ENCODE measurements at regions not wholly inside any gene's neighbourhood (a gene's known extent, or its start where the extent isn't known, plus 50 kb on each side); places are given as distances from the start of the nearest gene placed in this dataset.

DNA sequence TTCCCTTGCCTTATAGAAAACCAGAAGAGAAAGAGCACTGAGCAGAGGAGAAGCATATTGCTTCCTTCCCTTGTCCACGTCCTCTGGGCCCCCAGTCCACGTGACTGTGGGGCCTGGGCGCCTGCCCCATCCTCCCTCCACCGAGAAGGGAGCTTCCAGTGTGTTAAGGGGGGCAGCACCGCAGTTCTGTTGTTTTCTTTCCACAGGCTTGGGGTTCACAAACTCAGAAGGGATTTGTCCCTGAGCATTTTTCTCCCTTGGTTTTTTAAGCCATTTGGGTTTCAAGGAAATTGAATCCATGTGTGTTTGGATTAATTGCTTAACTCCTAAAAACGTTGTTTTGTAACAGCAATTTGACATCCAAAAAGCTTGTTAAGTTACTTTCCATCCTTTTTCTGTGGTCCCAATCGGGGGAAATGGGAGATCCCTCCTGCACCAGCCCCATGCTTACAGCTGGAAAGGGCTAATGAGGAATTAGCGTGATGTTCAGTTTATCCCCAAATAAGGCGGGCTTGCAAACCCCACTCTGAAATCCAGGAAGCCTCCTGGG lies 347.5 kb upstream of the TNRC6C start:
- in situ Hi-C loops (cut with MboI): no loop called here
- CTCF ChIA-PET (ENCODE audit: low intra/inter-chr PET ratio): no interaction called here
- no peaks in the 10 kb centered on the region for H3K9me1 ChIP-seq (ENCODE audit: control insufficient read depth, insufficient read depth, low read length)
- H3K27me3 ChIP-seq (ENCODE audit: control insufficient read depth in 2 of 2, insufficient read depth in 2 of 2, low read length in 2 of 2): peaks cover 43 to 76% of the 10 kb centered on the region in 2 experiments
- no peak overlapping the region for H2AFZ ChIP-seq (ENCODE audit: low read depth, low read length)
- no peaks in the 10 kb centered on the region for H3K36me3 ChIP-seq (ENCODE audit: control insufficient read depth, insufficient read depth, low read length)
- H3K4me1 ChIP-seq (replicated peaks in 1 of 2; ENCODE audit: control insufficient read depth in 2 of 2, insufficient read depth in 2 of 2, low read length in 2 of 2): peaks cover 0 to 8% of the 10 kb centered on the region in 2 experiments; a peak in 3 of 5 replicates
- no peak overlapping the region for H3K9ac ChIP-seq (ENCODE audit: insufficient read depth in 1 of 2, low read depth in 2 of 2, low read length in 2 of 2)
- no peak overlapping the region for H3K4me2 ChIP-seq (ENCODE audit: insufficient read depth, low read length)
- intact Hi-C loops (cut with micrococcal nuclease): no loop called here
- H3K79me2 ChIP-seq (ENCODE audit: control insufficient read depth, insufficient read depth, low read length): no peaks in the 10 kb centered on the region
- H3K27ac ChIP-seq (ENCODE audit: extremely low read depth, low read depth, low read length): no peak overlapping the region
- no peak overlapping the region for H3K4me3 ChIP-seq
- 7% methylated on average over 9 of the region's 9 CpGs for WGBS (ENCODE audit: insufficient coverage, low coverage, missing lambda C conversion rate)
- no peak for TF ChIP-seq ZBTB1 (CRISPR knock-in tag; IDR thresholded peaks at IDR 0.05; ENCODE audit: borderline replicate concordance, low read depth)
- no peak for TF ChIP-seq SETDB1 (IDR thresholded peaks at IDR 0.05; ENCODE audit: low read length)
- TF ChIP-seq ARID1B (IDR thresholded peaks at IDR 0.05): no peak
- no peak for TF ChIP-seq SIN3A (IDR thresholded peaks at IDR 0.05; ENCODE audit: borderline replicate concordance in 2 of 2, control insufficient read depth in 1 of 2, low read depth in 2 of 2, low read length in 2 of 2)
- TF ChIP-seq TBP (optimal IDR thresholded peaks at IDR 0.05; ENCODE audit: low read depth, low read length): no peak
- TF ChIP-seq TAL1 (IDR thresholded peaks at IDR 0.05): no peak
- TF ChIP-seq, protein P1, sequence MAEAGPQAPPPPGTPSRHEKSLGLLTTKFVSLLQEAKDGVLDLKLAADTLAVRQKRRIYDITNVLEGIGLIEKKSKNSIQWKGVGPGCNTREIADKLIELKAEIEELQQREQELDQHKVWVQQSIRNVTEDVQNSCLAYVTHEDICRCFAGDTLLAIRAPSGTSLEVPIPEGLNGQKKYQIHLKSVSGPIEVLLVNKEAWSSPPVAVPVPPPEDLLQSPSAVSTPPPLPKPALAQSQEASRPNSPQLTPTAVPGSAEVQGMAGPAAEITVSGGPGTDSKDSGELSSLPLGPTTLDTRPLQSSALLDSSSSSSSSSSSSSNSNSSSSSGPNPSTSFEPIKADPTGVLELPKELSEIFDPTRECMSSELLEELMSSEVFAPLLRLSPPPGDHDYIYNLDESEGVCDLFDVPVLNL (CRISPR knock-in tag; IDR thresholded peaks at IDR 0.05; ENCODE audit: low read depth): no peak
- TF ChIP-seq, protein P2, sequence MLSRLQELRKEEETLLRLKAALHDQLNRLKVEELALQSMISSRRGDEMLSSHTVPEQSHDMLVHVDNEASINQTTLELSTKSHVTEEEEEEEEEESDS (CRISPR knock-in tag; IDR thresholded peaks at IDR 0.05): no peak
- no peak for TF ChIP-seq DNMT1 (IDR thresholded peaks at IDR 0.05)
- TF ChIP-seq SRSF9 (IDR thresholded peaks at IDR 0.05; ENCODE audit: borderline replicate concordance, low read depth, low read length): no peak
- no peak for TF ChIP-seq HNRNPLL (IDR thresholded peaks at IDR 0.05; ENCODE audit: low read depth, low read length, poor library complexity, severe bottlenecking)
- peaks cover 3% of the 10 kb centered on the region; the same call in 1 of the 2 replicates for H4K20me1 ChIP-seq (replicated peaks; ENCODE audit: control insufficient read depth, insufficient read depth, low read length)
- POLR2A ChIA-PET: interaction anchor here (0.8 to 1.2 kb wide), 2 partner anchors 9 to 367 kb away, joined by 3 to 4 read pairs; no protein-coding TSS in a partner anchor
- FAIRE-seq: no peak
- no TSS peak for BruUV-seq (replicated peaks)
- H3K9me3 ChIP-seq (replicated peaks; ENCODE audit: control insufficient read depth, insufficient read depth, low read depth, low read length): no peaks in the 10 kb centered on the region
- DNase-seq (ENCODE audit: extremely low read depth in 1 of 4, low spot score in 3 of 4): no peak
- no peak for ATAC-seq
